Vagina (tissue), 2 donors: ENCODE measurements at regions not wholly inside any gene's neighbourhood (a gene's known extent, or its start where the extent isn't known, plus 50 kb on each side); places are given as distances from the start of the nearest gene placed in this dataset.

Experiments used
- POLR2AphosphoS5 ChIP-seq, 2 donors: sonication (generic); formaldehyde crosslinking; IDR thresholded peaks; one replicate each; pipeline ENCODE4 v1.9.0; 2017; ENCODE audit warnings: antibody characterized with exemption in 2 of 2, mild to moderate bottlenecking in 2 of 2, low read depth in 1 of 2; ENCODE audit not compliant: insufficient read depth in 1 of 2
- TF ChIP-seq, protein P1 (sequence below), 3 experiments: fragments of 450-650 bp in 2 of 3; fragments of 200-600 bp in 1 of 3; sonication (generic) in 1 of 3; IDR thresholded peaks; one replicate each; pipeline ENCODE4 v1.5.1; 2017 to 2019; ENCODE audit warnings: antibody characterized with exemption in 3 of 3, mild to moderate bottlenecking in 2 of 3, moderate library complexity in 2 of 3

DNA sequence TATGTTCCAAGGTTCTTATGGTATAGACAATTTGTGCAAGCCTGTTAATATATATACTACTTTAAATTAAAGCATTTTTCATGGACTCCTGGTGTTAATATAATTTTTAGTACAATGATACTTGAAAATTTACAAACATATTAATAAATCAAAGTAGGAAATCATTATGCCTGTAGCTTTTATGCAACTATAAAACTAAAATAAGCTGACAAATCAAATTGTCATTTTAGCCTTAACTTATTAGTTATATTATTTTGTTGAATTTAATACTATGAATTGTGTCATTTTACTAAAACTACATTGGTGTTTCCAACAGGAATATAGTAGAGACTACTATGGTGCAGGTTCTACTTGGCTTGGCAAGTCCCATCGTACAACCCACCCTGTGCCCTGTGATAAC, 96.0 kb downstream of the MED10 start:
- TF ChIP-seq, protein P1, sequence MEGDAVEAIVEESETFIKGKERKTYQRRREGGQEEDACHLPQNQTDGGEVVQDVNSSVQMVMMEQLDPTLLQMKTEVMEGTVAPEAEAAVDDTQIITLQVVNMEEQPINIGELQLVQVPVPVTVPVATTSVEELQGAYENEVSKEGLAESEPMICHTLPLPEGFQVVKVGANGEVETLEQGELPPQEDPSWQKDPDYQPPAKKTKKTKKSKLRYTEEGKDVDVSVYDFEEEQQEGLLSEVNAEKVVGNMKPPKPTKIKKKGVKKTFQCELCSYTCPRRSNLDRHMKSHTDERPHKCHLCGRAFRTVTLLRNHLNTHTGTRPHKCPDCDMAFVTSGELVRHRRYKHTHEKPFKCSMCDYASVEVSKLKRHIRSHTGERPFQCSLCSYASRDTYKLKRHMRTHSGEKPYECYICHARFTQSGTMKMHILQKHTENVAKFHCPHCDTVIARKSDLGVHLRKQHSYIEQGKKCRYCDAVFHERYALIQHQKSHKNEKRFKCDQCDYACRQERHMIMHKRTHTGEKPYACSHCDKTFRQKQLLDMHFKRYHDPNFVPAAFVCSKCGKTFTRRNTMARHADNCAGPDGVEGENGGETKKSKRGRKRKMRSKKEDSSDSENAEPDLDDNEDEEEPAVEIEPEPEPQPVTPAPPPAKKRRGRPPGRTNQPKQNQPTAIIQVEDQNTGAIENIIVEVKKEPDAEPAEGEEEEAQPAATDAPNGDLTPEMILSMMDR (IDR thresholded peaks at IDR 0.05): no peak
- no peak for TF ChIP-seq POLR2AphosphoS5 (IDR thresholded peaks at IDR 0.05; ENCODE audit: insufficient read depth in 1 of 2, low read depth in 1 of 2)
